Kasumi-1 (cell line): ENCODE measurements at regions not wholly inside any gene's neighbourhood (a gene's known extent, or its start where the extent isn't known, plus 50 kb on each side); places are given as distances from the start of the nearest gene placed in this dataset.
"Not testable (repeated sequence)": the region's sequence is repeated elsewhere in the genome, so short reads cannot be mapped to it uniquely, and the experiment has no call there.

Experiments
- DNase-seq, 2 experiments: peaks; one replicate each; lab custom pipeline; 2025; lab: John Stamatoyannopoulos, UW

- not testable (repeated sequence) for DNase-seq
These were observed 87.8 kb downstream of the TENT5D start for GRCh38 chrX:80508083-80508482.

- DNase-seq = no peak
These were observed 91.9 kb downstream of the TENT5D start for GRCh38 chrX:80511969-80512760.

- DNase-seq = no peak
These were observed 92.7 kb downstream of the TENT5D start for GRCh38 chrX:80512924-80513323.

GRCh38 chrX:80513625-80514024 is 93.4 kb downstream of the TENT5D start:
- DNase-seq = no peak

- no peak for DNase-seq
These were observed 116.8 kb downstream of the TENT5D start for GRCh38 chrX:80537096-80537495.

- no peak for DNase-seq
These were observed 130.5 kb downstream of the TENT5D start for GRCh38 chrX:80550722-80551121.

- DNase-seq = no peak
These were observed 135.9 kb downstream of the TENT5D start for GRCh38 chrX:80556148-80556547.

GRCh38 chrX:80572636-80573035 is 152.4 kb downstream of the TENT5D start:
- DNase-seq = no peak

GRCh38 chrX:80573275-80573674 is 153.0 kb downstream of the TENT5D start:
- DNase-seq = no peak

- DNase-seq = not testable (repeated sequence)
These were observed 154.3 kb downstream of the TENT5D start for GRCh38 chrX:80574486-80575086.

GRCh38 chrX:80576267-80576666 is 156.0 kb downstream of the TENT5D start:
- no peak for DNase-seq

GRCh38 chrX:80576806-80577533 is 156.7 kb downstream of the TENT5D start:
- no peak for DNase-seq

- peak; percentile 43 to 50 for DNase-seq
These were observed 158.4 kb downstream of the TENT5D start for GRCh38 chrX:80578517-80579105.

GRCh38 chrX:80590992-80591391 is 170.7 kb downstream of the TENT5D start:
- DNase-seq = not testable (repeated sequence)

- DNase-seq = no peak
These were observed 182.0 kb downstream of the TENT5D start for GRCh38 chrX:80602036-80602860.
